ENCODE measurements at regions not wholly inside any gene's neighbourhood (a gene's known extent, or its start where the extent isn't known, plus 50 kb on each side); places are given as distances from the start of the nearest gene placed in this dataset.

DNA sequence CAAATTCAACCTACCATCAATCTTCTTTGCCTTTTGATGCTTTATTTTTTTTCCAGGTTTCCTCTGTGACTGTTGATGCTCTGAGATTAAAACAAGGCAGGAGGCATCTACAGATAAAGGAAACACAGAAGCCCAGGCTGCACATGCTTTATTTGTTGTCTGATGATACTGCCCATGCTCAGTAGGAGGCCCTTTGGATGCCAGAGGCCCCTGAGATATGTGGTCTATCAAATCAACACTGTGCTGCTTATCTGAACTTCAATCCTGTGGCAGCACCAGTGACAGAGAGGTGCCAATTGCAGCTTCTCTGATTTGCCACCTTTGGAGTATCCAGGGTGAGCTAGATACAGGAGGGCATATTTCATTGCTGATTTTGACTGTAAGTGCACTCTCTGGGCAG lies 571.3 kb upstream of the TBX3 start:
- TF ChIP-seq, protein P1, sequence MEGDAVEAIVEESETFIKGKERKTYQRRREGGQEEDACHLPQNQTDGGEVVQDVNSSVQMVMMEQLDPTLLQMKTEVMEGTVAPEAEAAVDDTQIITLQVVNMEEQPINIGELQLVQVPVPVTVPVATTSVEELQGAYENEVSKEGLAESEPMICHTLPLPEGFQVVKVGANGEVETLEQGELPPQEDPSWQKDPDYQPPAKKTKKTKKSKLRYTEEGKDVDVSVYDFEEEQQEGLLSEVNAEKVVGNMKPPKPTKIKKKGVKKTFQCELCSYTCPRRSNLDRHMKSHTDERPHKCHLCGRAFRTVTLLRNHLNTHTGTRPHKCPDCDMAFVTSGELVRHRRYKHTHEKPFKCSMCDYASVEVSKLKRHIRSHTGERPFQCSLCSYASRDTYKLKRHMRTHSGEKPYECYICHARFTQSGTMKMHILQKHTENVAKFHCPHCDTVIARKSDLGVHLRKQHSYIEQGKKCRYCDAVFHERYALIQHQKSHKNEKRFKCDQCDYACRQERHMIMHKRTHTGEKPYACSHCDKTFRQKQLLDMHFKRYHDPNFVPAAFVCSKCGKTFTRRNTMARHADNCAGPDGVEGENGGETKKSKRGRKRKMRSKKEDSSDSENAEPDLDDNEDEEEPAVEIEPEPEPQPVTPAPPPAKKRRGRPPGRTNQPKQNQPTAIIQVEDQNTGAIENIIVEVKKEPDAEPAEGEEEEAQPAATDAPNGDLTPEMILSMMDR (IDR thresholded peaks at IDR 0.05): no peak
- TF ChIP-seq POLR2A (IDR thresholded peaks at IDR 0.05): no peak

All from thyroid gland (tissue), 4 donors.